Fibroblast of skin of back (primary cell): ENCODE measurements at regions not wholly inside any gene's neighbourhood (a gene's known extent, or its start where the extent isn't known, plus 50 kb on each side); places are given as distances from the start of the nearest gene placed in this dataset.

Experiments used
- DNase-seq: peaks from one replicate; pipeline ENCODE4 v3.0.0-alpha.2; 2013

GRCh38 chr2:183291436-183291835 is 167.2 kb downstream of the NUP35 start:
- peak; percentile 30 for DNase-seq

- DNase-seq = no peak
Observed at GRCh38 chr2:183292028-183292427, 167.8 kb downstream of the NUP35 start.

GRCh38 chr2:183339311-183339710 is 215.1 kb downstream of the NUP35 start:
- DNase-seq = no peak

- no peak for DNase-seq
Observed at GRCh38 chr2:183341057-183341456, 216.8 kb downstream of the NUP35 start.

- no peak for DNase-seq
Observed at GRCh38 chr2:183347969-183348368, 223.7 kb downstream of the NUP35 start.

- DNase-seq = no peak
Observed at GRCh38 chr2:183348492-183348891, 224.2 kb downstream of the NUP35 start.

- DNase-seq = no peak
Observed at GRCh38 chr2:183349091-183349490, 224.8 kb downstream of the NUP35 start.

- peak; percentile 16 for DNase-seq
Observed at GRCh38 chr2:183359867-183360266, 235.6 kb downstream of the NUP35 start.

- no peak for DNase-seq
Observed at GRCh38 chr2:183371545-183371944, 247.3 kb downstream of the NUP35 start.

- no peak for DNase-seq
Observed at GRCh38 chr2:183375821-183376220, 251.6 kb downstream of the NUP35 start.

- DNase-seq = no peak
Observed at GRCh38 chr2:183383854-183384253, 259.6 kb downstream of the NUP35 start.

GRCh38 chr2:183389546-183390080 is 265.4 kb downstream of the NUP35 start:
- no peak for DNase-seq

- no peak for DNase-seq
Observed at GRCh38 chr2:183390109-183390508, 265.9 kb downstream of the NUP35 start.

- no peak for DNase-seq
Observed at GRCh38 chr2:183404392-183404791, 280.1 kb downstream of the NUP35 start.

- DNase-seq = no peak
Observed at GRCh38 chr2:183408562-183408961, 284.3 kb downstream of the NUP35 start.

- no peak for DNase-seq
Observed at GRCh38 chr2:183409662-183410061, 285.4 kb downstream of the NUP35 start.

- DNase-seq = no peak
Observed at GRCh38 chr2:183416753-183417152, 292.5 kb downstream of the NUP35 start.

- no peak for DNase-seq
Observed at GRCh38 chr2:183426825-183427224, 302.6 kb downstream of the NUP35 start.

- DNase-seq = no peak
Observed at GRCh38 chr2:183427558-183427957, 303.3 kb downstream of the NUP35 start.

- no peak for DNase-seq
Observed at GRCh38 chr2:183428881-183429280, 304.6 kb downstream of the NUP35 start.

- no peak for DNase-seq
Observed at GRCh38 chr2:183438541-183438940, 314.3 kb downstream of the NUP35 start.

- DNase-seq = no peak
Observed at GRCh38 chr2:183455056-183455455, 330.8 kb downstream of the NUP35 start.

GRCh38 chr2:183456177-183456576 is 331.9 kb downstream of the NUP35 start:
- no peak for DNase-seq

GRCh38 chr2:183458460-183458859 is 334.2 kb downstream of the NUP35 start:
- DNase-seq = no peak

- no peak for DNase-seq
Observed at GRCh38 chr2:183459466-183459865, 335.2 kb downstream of the NUP35 start.
